K562 (cell line): ENCODE measurements at regions not wholly inside any gene's neighbourhood (a gene's known extent, or its start where the extent isn't known, plus 50 kb on each side); places are given as distances from the start of the nearest gene placed in this dataset.

ENCODE experiments used
- ATAC-seq: fragments of 200-7000 bp; cut with Tn5 transposase; 3 replicates; pipeline ENCODE4 v1.9.1; 2020; ENCODE audit warnings: moderate library complexity
- BruUV-seq: library from RNA; stranded (reverse); fragments of 400-500 nt; replicated peaks from 2 replicates; lab custom pipeline; 2021; lab: Mats Ljungman, UMichigan
- CTCF ChIA-PET: fragments of 300-600 bp; formaldehyde crosslinking; extraction: SDS; loops from one replicate; lab custom pipeline; 2021; ENCODE audit warnings: low intra/inter-chr PET ratio; lab: Yijun Ruan, JAX
- POLR2A ChIA-PET: fragments of 300-600, 350-650 bp; sonication (Branson Sonifier 250); formaldehyde crosslinking; extraction: SDS; loops from one replicate; lab custom pipeline; 2021; ENCODE audit warnings: antibody characterized with exemption, inconsistent platforms; lab: Yijun Ruan, JAX
- DNase-seq, 4 experiments: peaks; one replicate each; pipeline versions ENCODE4 v3.0.0 to v3.0.0-alpha.2; 2011 to 2018; ENCODE audit warnings: low spot score in 3 of 4, mixed read lengths in 3 of 4; ENCODE audit errors: extremely low read depth in 1 of 4
- FAIRE-seq: peaks from 2 replicates; lab custom pipeline; 2011; peaks lifted over from hg19 to GRCh38; lab: Jason Lieb, UNC
- H2AFZ ChIP-seq: 2 replicates; pipeline ENCODE4 v1.6.0; 2011; ENCODE audit warnings: low read depth, low read length, control low read depth, inconsistent platforms
- H3K27ac ChIP-seq: fragments of 200-600 bp; 3 replicates; pipeline ENCODE4 v1.8.0; 2011; ENCODE audit warnings: low read depth, mild to moderate bottlenecking, control low read depth, inconsistent platforms, low read length, moderate library complexity, mixed read lengths; ENCODE audit errors: extremely low read depth
- H3K27me3 ChIP-seq, 2 experiments: fragments of 300-600 bp in 1 of 2; 2 replicates in 1 of 2; 3 replicates in 1 of 2; pipeline versions ENCODE4 v1.6.0 to v1.8.0; 2011; ENCODE audit warnings: inconsistent platforms in 2 of 2, low read length in 2 of 2, mild to moderate bottlenecking in 1 of 2, mixed read lengths in 1 of 2, moderate library complexity in 1 of 2; ENCODE audit not compliant: control insufficient read depth in 2 of 2, insufficient read depth in 2 of 2
- H3K36me3 ChIP-seq: fragments of 300-600 bp; 3 replicates; pipeline ENCODE4 v1.8.0; 2011; ENCODE audit warnings: mild to moderate bottlenecking, low read length, inconsistent platforms; ENCODE audit not compliant: control insufficient read depth, insufficient read depth
- H3K4me1 ChIP-seq, 2 experiments: fragments of 200-600 bp in 1 of 2; replicated peaks in 1 of 2; 2 replicates in 1 of 2; 3 replicates in 1 of 2; pipeline versions ENCODE4 v1.5.1 to v1.8.0; 2011; ENCODE audit warnings: inconsistent platforms in 2 of 2, low read length in 2 of 2, mild to moderate bottlenecking in 1 of 2, mixed read lengths in 1 of 2, moderate library complexity in 1 of 2; ENCODE audit not compliant: control insufficient read depth in 2 of 2, insufficient read depth in 2 of 2
- H3K4me2 ChIP-seq: 2 replicates; pipeline ENCODE4 v1.6.1; 2011; ENCODE audit warnings: low read length, control low read depth, inconsistent platforms, mixed read lengths; ENCODE audit not compliant: insufficient read depth
- H3K4me3 ChIP-seq: fragments of 200-600 bp; sonication (generic), shearing (Covaris generic); 2 replicates; pipeline ENCODE4 v1.5.1; 2016; ENCODE audit warnings: control low read depth, inconsistent platforms
- H3K79me2 ChIP-seq: fragments of 200-600 bp; 3 replicates; pipeline ENCODE4 v1.8.0; 2011; ENCODE audit warnings: low read length, inconsistent platforms; ENCODE audit not compliant: control insufficient read depth, insufficient read depth
- H3K9ac ChIP-seq, 2 experiments: 2 replicates each; pipeline versions ENCODE4 v1.6.0 to v1.6.1; 2011; ENCODE audit warnings: low read depth in 2 of 2, low read length in 2 of 2, control low read depth in 1 of 2, inconsistent platforms in 1 of 2, mild to moderate bottlenecking in 1 of 2, mixed read lengths in 1 of 2; ENCODE audit not compliant: insufficient read depth in 1 of 2
- H3K9me1 ChIP-seq: one replicate; pipeline ENCODE4 v1.6.0; 2011; ENCODE audit warnings: inconsistent platforms, mild to moderate bottlenecking, low read length, moderate library complexity; ENCODE audit not compliant: control insufficient read depth, insufficient read depth
- H3K9me3 ChIP-seq: replicated peaks from 2 replicates; pipeline ENCODE4 v1.5.1; 2011; ENCODE audit warnings: low read depth, low read length, inconsistent platforms; ENCODE audit not compliant: control insufficient read depth, insufficient read depth
- H4K20me1 ChIP-seq: replicated peaks from 2 replicates; pipeline ENCODE4 v1.6.1; 2011; ENCODE audit warnings: low read length, inconsistent platforms, mixed read lengths; ENCODE audit not compliant: control insufficient read depth, insufficient read depth
- CBX2 ChIP-seq: fragments of 200-600 bp; sonication (generic); IDR thresholded peaks from one replicate; pipeline ENCODE4 v1.6.1; 2012; ENCODE audit warnings: mild to moderate bottlenecking, low read length, inconsistent platforms; ENCODE audit not compliant: insufficient read depth, poor library complexity, severe bottlenecking
- CBX3 ChIP-seq, 2 experiments: IDR thresholded peaks; 1 replicate in 1 of 2; 2 replicates in 1 of 2; pipeline ENCODE4 v1.6.1; 2012; ENCODE audit warnings: inconsistent platforms in 2 of 2, low read length in 2 of 2, borderline replicate concordance in 1 of 2, control low read depth in 1 of 2
- HLTF ChIP-seq: fragments of 450-650 bp; IDR thresholded peaks from 2 replicates; pipeline ENCODE4 v1.6.1; 2016
- MAFG ChIP-seq: fragments of 450-650 bp; conservative IDR thresholded peaks from 2 replicates; pipeline ENCODE4 v1.6.1; 2016; ENCODE audit warnings: missing genetic modification characterization, missing compliant biosample characterization
- MCM2 ChIP-seq: fragments of 450-650 bp; IDR thresholded peaks from 2 replicates; pipeline ENCODE4 v1.6.1; 2017; ENCODE audit warnings: low read depth, mild to moderate bottlenecking
- NBN ChIP-seq: fragments of 450-650 bp; IDR thresholded peaks from 2 replicates; pipeline ENCODE4 v1.6.1; 2016; ENCODE audit warnings: low read depth, mild to moderate bottlenecking
- NR4A1 ChIP-seq, 2 experiments: fragments of 250-450 bp in 1 of 2; fragments of 450-650 bp in 1 of 2; sonication (Bioruptor Pico) in 1 of 2; IDR thresholded peaks; 2 replicates each; pipeline versions ENCODE4 v1.4.0 to v1.6.1; 2016 to 2020; ENCODE audit warnings: mild to moderate bottlenecking in 2 of 2, missing compliant biosample characterization in 1 of 2, missing genetic modification characterization in 1 of 2, moderate library complexity in 1 of 2
- ZNF212 ChIP-seq: fragments of 450-650 bp; formaldehyde crosslinking; IDR thresholded peaks from 2 replicates; pipeline ENCODE4 v1.4.0; 2020; ENCODE audit warnings: mild to moderate bottlenecking
- ZNF263 ChIP-seq: sonication (generic); formaldehyde crosslinking; IDR thresholded peaks from 2 replicates; pipeline ENCODE4 v1.8.0; 2022; ENCODE audit warnings: mild to moderate bottlenecking, missing genetic modification reagents, borderline replicate concordance
- WGBS: fragments of 100-300 bp; shearing (Covaris generic); methylation state at CpG from one replicate; pipeline ENCODE4 v1.1.6; 2016; ENCODE audit warnings: low coverage, mixed read lengths; ENCODE audit not compliant: insufficient coverage; ENCODE audit errors: missing lambda C conversion rate; 5-methylcytosine and 5-hydroxymethylcytosine counted together
- in situ Hi-C: fragments of 300-500 bp; cut with MboI; formaldehyde crosslinking; loops from 4 replicates; pipeline ENCODE4 v1.15.0; 2018; ENCODE audit warnings: inconsistent platforms, mixed read lengths
- intact Hi-C: fragments of 100-400 bp; cut with micrococcal nuclease; formaldehyde crosslinking; loops from 2 replicates; pipeline ENCODE4 v1.14.2; 2022
- TF ChIP-seq, protein P1 (sequence below): fragments of 250-450 bp; sonication (Bioruptor Pico); IDR thresholded peaks from 2 replicates; pipeline ENCODE4 v1.4.0; 2020; ENCODE audit warnings: mild to moderate bottlenecking, moderate library complexity
- TF ChIP-seq, protein P2 (sequence below): sonication (generic); formaldehyde crosslinking; IDR thresholded peaks from 2 replicates; pipeline ENCODE4 v1.8.0; 2022; ENCODE audit warnings: missing genetic modification reagents, mild to moderate bottlenecking, borderline replicate concordance
- TF ChIP-seq, protein P3 (sequence below), 2 experiments: fragments of 150-350 bp in 1 of 2; IDR thresholded peaks; 2 replicates each; pipeline ENCODE4 v1.6.1; 2012 to 2016; ENCODE audit warnings: low read depth in 2 of 2, low read length in 2 of 2, mild to moderate bottlenecking in 1 of 2, moderate library complexity in 1 of 2
- TF ChIP-seq, protein P4 (sequence below): fragments of 450-650 bp; IDR thresholded peaks from 2 replicates; pipeline ENCODE4 v1.6.1; 2017; ENCODE audit warnings: mild to moderate bottlenecking, moderate library complexity
- TF ChIP-seq, protein P5 (sequence below): fragments of 450-650 bp; formaldehyde crosslinking; IDR thresholded peaks from 2 replicates; pipeline ENCODE4 v1.4.0; 2020; ENCODE audit warnings: mild to moderate bottlenecking, moderate library complexity

DNA sequence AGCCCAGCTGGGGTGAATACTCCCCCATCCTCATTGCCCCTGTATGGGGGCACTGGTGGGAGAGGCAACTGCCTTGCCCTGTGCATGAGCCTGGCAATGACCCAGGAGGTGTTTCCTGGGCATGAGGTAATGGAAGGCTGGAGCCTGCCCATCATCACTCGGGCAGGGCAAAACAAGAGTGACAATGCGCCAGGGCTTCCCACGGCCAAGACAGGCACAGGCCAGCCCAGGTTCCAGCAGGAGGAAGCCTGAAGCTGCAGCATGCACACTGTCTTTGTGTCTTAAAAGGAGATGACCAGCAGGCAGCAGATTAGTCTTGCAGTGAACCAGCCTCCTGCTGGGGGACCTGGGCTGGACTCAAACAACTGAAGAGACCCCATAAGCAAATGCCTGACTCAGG is 92.2 kb upstream of the SMIM23 start:
- intact Hi-C loops (no loop called here), in situ Hi-C loops (no loop called here)
- ATAC-seq = no peak
- Histone ChIP-seq H4K20me1 (0 out of 2 replicates have a peak, but pooled peaks cover 3% of the 10 kb centered on the region), H3K9me3 (0 out of 2 replicates have a peak, but pooled peaks cover 2% of the 10 kb centered on the region), H3K36me3 (no peaks in the 10 kb centered on the region), H3K27ac (no peak overlapping the region), H3K79me2 (no peaks in the 10 kb centered on the region), H3K4me3 (no peak overlapping the region), H3K9me1 (no peaks in the 10 kb centered on the region), H3K4me2 (no peak overlapping the region), H2AFZ (no peak overlapping the region), H3K9ac (no peak overlapping the region), H3K4me1 (no peaks in the 10 kb centered on the region), H3K27me3 (peaks cover 7 to 12% of the 10 kb centered on the region in 2 experiments; a peak in 4 of 5 replicates)
- TF ChIP-seq, protein P1, sequence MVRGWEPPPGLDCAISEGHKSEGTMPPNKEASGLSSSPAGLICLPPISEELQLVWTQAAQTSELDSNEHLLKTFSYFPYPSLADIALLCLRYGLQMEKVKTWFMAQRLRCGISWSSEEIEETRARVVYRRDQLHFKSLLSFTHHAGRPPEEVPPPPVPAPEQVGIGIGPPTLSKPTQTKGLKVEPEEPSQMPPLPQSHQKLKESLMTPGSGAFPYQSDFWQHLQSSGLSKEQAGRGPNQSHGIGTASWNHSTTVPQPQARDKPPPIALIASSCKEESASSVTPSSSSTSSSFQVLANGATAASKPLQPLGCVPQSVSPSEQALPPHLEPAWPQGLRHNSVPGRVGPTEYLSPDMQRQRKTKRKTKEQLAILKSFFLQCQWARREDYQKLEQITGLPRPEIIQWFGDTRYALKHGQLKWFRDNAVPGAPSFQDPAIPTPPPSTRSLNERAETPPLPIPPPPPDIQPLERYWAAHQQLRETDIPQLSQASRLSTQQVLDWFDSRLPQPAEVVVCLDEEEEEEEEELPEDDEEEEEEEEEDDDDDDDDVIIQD (CRISPR knock-in tag) = no peak
- no peak for TF ChIP-seq MCM2
- no peak for TF ChIP-seq NBN
- TF ChIP-seq MAFG = no peak
- no peak for TF ChIP-seq CBX2
- TF ChIP-seq HLTF = no peak
- TF ChIP-seq, protein P2, sequence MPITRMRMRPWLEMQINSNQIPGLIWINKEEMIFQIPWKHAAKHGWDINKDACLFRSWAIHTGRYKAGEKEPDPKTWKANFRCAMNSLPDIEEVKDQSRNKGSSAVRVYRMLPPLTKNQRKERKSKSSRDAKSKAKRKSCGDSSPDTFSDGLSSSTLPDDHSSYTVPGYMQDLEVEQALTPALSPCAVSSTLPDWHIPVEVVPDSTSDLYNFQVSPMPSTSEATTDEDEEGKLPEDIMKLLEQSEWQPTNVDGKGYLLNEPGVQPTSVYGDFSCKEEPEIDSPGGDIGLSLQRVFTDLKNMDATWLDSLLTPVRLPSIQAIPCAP (CRISPR knock-in tag) = no peak
- no peak for TF ChIP-seq ZNF263 (CRISPR knock-in tag)
- no peak for TF ChIP-seq ZNF212 (CRISPR knock-in tag)
- TF ChIP-seq, protein P3, sequence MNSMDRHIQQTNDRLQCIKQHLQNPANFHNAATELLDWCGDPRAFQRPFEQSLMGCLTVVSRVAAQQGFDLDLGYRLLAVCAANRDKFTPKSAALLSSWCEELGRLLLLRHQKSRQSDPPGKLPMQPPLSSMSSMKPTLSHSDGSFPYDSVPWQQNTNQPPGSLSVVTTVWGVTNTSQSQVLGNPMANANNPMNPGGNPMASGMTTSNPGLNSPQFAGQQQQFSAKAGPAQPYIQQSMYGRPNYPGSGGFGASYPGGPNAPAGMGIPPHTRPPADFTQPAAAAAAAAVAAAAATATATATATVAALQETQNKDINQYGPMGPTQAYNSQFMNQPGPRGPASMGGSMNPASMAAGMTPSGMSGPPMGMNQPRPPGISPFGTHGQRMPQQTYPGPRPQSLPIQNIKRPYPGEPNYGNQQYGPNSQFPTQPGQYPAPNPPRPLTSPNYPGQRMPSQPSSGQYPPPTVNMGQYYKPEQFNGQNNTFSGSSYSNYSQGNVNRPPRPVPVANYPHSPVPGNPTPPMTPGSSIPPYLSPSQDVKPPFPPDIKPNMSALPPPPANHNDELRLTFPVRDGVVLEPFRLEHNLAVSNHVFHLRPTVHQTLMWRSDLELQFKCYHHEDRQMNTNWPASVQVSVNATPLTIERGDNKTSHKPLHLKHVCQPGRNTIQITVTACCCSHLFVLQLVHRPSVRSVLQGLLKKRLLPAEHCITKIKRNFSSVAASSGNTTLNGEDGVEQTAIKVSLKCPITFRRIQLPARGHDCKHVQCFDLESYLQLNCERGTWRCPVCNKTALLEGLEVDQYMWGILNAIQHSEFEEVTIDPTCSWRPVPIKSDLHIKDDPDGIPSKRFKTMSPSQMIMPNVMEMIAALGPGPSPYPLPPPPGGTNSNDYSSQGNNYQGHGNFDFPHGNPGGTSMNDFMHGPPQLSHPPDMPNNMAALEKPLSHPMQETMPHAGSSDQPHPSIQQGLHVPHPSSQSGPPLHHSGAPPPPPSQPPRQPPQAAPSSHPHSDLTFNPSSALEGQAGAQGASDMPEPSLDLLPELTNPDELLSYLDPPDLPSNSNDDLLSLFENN (IDR thresholded peaks at IDR 0.05; ENCODE audit: low read depth in 2 of 2, low read length in 2 of 2) = no peak
- TF ChIP-seq NR4A1 (CRISPR knock-in tag; IDR thresholded peaks at IDR 0.05) = no peak
- no peak for TF ChIP-seq NR4A1 (tag; IDR thresholded peaks at IDR 0.05)
- TF ChIP-seq CBX3 (IDR thresholded peaks at IDR 0.05; ENCODE audit: borderline replicate concordance in 1 of 2, low read length in 2 of 2) = no peak
- TF ChIP-seq, protein P4, sequence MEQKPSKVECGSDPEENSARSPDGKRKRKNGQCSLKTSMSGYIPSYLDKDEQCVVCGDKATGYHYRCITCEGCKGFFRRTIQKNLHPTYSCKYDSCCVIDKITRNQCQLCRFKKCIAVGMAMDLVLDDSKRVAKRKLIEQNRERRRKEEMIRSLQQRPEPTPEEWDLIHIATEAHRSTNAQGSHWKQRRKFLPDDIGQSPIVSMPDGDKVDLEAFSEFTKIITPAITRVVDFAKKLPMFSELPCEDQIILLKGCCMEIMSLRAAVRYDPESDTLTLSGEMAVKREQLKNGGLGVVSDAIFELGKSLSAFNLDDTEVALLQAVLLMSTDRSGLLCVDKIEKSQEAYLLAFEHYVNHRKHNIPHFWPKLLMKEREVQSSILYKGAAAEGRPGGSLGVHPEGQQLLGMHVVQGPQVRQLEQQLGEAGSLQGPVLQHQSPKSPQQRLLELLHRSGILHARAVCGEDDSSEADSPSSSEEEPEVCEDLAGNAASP = no peak
- TF ChIP-seq, protein P5, sequence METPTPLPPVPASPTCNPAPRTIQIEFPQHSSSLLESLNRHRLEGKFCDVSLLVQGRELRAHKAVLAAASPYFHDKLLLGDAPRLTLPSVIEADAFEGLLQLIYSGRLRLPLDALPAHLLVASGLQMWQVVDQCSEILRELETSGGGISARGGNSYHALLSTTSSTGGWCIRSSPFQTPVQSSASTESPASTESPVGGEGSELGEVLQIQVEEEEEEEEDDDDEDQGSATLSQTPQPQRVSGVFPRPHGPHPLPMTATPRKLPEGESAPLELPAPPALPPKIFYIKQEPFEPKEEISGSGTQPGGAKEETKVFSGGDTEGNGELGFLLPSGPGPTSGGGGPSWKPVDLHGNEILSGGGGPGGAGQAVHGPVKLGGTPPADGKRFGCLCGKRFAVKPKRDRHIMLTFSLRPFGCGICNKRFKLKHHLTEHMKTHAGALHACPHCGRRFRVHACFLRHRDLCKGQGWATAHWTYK (CRISPR knock-in tag) = no peak
- ChIA-PET POLR2A (no interaction called here), CTCF (interaction anchor here (0.7 kb wide), 1 partner anchor 357 kb away, joined by 4 read pairs; no protein-coding TSS in a partner anchor)
- no peak for FAIRE-seq
- 0% methylated on average over 3 of the region's 3 CpGs for WGBS
- DNase-seq = no peak
- no TSS peak for BruUV-seq
